NCI-H345 (cell line): ENCODE measurements at regions not wholly inside any gene's neighbourhood (a gene's known extent, or its start where the extent isn't known, plus 50 kb on each side); places are given as distances from the start of the nearest gene placed in this dataset.

ENCODE experiments used
- DNase-seq: peaks from one replicate; lab custom pipeline; 2025; lab: John Stamatoyannopoulos, UW

DNA sequence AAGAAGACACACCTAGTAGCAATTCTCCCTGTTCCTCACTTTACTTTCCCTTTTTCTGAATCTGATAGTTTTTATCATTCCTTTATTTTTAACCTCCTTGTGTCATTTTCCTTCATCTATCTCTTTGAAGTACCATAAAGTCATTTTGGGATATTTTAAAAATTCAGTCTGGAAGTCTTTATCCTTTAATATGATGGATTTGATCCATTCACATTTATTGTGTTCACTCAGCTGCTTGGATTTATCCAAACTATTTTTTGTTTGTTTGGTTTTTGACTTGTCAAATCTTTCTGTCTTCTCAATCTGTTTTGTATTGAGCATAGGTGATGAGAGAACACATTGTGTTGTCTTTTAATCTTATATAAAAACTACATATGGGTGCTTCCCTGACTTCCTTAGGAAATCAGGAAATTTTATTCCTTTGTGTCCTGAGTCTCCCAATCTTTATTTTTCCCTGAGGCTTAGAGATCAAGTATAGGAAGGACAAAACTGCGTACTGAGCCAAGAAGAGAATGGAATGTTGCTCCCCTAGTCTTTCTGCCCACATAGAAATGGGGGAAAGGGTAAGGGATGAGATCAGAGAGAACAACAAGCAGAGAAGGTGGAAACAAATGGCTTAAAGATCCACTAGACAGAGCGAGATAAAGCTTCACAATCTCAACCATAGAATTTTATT is 132.7 kb upstream of the HABP2 start:
- no peak for DNase-seq

DNA sequence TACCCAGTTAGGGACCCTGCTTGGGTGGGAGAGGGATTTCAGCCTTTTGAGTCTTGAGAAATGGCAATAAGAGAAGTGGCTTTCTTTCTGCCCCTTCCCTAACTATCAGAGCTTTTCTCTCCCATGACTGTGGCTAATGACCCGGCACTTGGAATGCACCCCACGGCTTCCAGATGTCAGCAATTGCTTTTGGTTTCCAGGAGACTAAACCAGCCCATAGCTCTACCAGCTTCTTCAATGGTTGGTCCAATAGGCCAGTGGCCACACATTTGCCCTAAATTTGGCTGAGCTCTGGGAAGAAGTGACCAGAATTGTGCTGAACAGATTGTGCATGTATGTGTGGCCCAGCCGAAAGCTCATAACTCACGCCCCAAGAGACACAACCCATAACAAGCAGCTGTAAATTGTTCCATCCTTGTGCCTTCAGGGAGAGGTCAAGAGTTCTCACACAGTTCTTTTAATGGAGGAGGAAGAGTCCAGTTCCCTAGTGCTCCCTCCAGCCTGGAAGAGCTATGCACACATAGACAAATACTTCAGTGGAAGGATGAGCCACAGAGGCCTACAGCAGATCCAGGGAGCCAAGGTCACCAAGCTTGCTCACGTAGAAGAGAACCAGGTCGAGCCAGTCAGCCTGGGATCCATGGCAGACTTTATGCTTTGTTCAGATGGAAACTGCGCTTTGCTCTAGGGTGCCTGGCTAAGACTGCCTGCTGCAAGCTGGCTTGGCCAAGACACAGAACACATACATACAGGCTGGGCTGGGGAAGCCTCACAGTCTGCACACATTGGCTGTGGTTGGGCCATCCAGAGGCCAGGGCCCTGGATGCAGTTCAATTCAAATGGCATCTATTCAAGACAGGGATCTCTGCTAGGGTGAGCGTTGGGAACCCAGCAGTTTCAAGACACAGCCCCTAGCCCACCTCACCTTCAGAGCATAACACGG is 131.8 kb upstream of the HABP2 start:
- no peak for DNase-seq

DNA sequence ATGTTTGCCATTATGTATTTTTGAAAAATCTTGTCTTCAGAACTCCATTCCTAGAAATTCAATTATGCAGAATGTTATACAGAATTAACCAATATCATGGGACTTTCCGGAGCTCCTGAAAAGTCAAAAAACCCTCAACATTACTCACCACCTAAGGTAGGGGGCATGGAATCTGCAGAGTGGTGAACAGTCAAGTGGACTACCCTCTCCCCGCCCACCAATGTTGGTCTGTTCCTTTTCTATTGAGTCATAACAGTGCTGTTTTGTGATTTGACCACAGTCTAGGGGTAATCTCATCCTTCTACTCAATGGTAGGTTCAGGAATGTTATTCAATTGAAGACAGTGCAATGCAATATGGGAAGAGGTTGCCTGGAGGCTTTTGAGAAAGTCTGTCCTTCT is 130.5 kb upstream of the HABP2 start:
- DNase-seq = no peak

DNA sequence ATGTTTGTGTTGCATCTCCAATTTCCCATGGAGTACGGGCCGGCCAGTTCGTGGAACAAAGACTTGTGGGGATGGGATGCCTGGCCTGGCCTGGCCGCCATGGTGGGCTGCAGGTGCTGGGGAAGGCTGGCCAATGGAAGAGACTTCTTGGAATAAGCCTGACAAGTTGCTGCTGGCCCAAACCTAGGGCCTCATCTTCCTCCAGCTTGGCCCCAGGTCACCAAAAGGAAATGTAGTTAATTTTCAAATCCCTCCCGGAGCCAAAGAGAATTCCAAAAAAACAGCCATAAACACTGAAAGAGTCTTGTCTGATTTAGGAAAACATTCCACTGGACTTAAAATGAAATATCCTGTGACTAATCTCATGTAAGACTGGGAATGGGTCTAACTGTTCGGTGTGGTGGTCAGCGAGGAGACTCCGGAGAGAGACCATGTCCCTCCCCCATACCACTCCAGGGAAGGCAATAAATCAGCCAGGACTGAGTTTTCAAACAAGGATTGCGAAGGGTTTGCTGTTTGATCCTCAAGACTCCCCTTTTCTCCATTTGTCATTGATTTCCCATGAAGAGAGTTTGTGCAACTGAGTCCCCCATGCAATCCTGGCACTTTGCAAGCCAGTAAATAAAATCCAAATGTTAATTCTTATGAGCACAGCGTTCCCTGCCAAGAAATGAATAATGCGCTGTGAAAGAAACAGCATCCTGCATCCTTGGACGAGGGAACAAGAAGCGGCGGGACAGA is 128.7 kb upstream of the HABP2 start:
- DNase-seq = no peak

DNA sequence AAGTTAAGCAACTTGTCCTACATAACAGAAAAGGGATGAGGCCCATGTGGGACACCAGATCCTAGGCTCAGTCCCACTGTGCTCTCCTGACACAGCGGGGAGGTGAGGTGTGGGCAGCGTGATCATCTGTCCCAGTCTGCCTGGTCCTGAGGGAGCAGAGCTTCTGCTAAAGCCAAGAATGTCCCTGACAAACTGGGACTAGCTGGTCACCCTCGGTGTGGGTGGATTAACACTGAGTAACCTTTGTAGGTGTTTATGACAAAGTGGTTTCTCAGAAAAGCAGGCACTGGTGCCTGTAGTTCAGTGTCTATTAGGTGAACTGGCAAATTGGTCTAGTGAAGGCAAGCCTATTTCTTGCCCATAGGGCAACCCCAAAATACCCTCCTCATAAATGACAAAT is 127.8 kb upstream of the HABP2 start:
- DNase-seq = no peak

DNA sequence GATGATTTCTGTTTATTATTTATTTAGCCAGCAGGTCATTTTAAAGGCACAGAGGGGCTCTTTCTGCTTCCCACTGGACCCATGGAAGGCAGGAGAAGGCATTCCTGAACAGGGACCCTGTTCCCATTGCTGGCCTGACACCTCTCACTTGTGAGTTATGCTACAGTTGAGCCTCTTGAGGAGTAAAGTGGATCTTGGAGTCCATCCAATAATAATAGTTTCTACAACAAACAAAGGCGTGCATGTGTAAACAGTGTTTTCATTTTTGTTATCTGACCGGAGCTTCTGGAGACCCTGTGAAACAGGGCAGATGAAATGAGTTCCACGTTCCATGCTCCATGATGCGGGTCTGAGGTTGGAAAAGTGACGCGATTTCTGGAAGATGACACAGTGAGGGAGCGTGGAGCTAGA is 127.3 kb upstream of the HABP2 start:
- peak; percentile 73 for DNase-seq

DNA sequence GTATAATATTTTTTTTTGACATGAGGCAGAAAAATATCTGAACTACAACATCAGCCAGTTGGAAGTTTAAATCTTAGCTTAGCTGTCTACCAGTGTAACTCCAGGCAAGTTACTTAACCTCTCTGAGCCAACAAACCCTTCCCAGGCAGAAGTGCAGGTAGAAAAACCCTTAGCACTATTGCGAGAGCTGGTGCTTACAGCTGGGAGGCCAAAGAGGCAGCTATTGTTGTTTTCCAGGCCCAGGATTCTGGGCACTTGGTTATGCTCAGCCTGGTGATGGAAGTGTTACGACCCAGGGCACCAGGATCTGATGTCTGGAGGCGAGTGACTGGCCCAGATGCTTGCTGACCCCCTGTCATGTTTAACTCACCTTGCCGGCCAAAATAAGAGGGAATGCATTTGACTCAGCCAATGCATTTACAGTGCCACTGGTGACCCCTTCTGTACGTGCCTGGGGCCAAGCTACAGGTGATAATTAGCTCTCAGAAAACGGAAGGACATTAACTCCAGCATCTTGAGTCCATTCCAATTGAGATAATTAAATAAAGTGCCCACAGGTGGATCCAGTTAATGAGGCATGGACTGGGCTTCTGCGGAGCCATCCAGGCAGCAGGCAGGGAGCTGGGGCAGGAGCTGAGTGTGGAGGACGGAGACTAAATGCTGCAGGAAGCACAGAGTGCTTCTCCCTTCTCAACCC is 126.5 kb upstream of the HABP2 start:
- no peak for DNase-seq

DNA sequence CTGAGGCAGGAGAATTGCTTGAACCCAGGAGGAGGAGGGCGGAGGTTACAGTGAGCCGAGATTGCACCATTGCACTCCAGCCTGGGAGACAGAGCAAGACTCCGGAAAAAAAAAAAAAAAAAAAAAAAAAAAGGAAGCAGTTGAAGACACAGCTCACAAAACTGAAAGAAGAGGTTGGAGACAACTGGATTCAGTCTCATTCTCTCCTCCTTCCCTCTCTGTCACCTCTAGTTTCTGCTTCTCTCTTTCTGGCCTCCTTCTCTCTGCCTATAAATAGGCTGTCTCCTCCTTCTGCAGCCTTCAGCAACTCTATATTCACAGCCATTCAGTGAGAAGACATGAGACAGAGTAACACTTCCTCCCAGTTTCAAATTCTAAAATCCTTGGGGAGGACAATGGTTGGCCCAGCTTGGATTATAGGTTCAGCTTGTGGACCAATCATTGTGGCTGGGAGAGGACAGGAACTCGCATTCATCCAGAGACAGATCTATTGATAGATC is 125.6 kb upstream of the HABP2 start:
- no peak for DNase-seq

DNA sequence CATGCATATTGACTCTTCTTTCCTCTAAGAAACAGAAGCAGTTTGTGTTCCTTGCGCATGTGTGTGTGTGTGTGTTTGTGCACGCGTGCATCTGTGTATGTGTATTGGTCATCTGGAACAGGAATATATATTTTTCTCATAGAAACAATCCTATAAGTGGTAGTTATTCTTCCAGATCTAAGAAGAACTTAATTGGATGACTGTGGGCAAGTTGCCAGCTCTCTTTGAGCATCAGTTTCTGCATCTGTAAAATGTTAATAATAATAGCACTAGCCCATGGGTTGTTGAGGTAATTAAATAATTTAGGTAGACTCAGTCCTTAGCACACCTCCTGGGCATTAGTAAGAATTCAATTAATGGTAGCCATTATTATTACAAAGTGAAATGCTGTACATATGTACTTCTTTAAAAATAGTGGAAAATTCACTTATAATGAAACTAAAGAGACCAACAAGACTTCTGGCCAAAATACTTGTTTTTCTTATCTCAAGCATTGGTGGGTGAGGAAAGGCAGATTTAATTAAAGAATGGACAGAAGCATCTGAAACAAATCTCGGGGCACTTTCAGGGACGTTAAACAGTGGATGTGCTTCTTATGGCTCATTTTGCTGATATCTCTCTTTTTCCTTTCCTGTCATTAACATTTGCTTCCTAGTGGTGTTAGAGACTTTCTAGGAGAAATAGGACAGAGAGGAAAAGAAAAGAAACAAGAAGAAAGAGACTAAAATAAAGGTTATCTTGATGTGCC is 124.9 kb upstream of the HABP2 start:
- no peak for DNase-seq

DNA sequence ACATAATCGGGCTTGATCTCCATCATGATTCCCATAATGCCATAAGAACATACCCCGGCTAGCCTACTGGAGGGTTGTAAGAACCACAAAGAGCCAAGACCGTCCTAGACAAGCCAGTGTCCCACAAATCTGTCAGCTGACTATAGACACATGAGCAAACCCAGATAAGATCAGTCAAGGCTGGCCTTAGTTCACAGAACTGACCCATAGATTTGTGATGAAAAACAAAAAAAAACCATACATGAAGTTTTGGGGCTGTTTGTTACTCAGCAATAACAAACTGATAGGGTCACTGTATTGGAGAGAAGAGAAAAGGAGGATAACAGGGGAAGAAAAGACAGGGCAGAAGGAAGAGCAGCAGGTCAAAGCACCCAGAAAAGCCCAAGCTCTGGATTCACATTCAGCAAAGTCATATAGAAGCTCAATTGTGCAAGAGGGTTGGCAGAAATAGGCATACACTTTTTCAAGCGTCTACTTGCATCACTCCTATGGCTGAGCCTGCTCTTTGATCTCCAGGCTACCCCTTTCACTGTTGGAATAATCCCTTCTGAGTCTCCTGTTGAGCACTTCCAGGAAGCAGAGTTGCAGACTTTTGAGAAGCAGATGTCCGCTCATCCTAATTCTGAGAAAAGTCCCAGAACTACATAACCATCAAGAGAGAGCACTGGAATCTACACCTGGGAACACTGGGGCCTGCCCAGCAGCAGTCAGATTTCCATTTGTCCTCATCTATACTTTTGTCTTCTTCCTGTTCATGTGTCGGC is 122.0 kb upstream of the HABP2 start:
- no peak for DNase-seq

DNA sequence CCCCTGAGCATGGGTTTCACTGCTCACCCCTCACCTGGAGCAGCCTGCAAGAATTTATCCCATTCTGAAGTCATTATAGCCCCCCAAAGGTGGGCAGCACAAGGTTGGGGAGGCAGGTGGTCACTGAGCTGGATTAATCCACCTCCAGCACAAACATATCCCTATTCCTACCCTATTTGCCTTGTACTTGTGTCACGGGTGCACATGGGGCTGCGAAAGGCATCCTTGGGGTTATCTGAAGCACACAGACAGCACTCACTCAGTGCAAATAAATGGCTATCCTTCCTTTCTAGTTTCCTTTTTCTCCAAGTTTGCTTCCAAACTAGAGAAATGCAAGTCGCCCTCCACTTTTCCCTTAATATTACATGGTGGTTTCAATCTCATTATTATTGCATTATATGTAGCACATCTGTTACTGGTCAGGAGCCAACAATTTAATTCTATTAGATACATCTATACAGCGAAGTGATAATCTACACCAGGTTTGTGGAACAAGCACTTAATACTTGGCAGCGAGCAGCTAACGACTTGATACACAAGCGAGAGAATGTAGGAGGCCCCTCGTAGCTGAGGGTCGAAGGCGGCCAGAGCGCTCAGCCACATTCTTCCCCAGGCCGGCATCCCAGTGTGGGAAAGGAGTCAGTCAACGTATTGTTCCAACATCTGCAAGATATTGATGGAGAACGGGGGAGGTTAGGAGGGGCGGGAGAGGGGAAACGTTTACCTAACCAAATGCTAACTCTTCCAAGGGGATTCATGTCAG is 121.3 kb upstream of the HABP2 start:
- DNase-seq = no peak

DNA sequence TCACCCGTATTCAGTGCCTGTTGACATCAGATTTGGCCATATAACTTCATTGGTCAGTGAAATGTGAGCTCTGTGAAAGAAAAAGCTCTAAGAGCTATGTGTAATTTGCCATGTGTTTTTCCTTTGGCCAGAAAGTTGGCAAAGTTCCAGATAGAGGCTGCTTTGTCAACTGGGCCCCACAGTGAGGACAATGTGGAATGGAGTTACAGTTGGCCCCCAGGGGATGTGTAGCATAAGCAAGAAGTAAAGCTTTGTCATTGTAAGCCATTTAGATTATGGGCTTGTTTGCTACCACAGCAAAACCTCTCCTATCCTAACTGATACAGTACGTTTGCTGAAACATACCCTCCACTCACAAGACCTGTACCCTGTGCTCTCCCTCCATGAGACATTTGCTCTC is 119.1 kb upstream of the HABP2 start:
- DNase-seq = peak; percentile 4

DNA sequence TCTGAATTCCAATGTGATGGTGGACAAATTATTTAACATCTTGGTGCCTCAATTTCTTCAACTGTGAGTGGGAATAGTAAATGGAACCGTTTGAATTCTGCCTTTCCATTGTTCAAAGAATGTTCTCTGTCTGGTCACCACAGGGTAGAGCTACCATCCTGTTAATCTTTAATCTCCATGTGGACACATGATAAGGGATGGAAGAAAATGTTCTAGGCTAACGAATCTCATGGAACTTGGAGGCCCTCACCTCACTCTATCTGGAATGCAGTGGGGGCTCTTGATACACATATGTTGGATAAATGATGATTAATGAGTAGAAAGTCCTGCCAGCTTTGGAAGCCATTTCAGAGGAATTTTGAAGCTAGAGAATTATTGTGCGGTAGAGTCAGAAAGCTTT is 118.5 kb upstream of the HABP2 start:
- DNase-seq = no peak

DNA sequence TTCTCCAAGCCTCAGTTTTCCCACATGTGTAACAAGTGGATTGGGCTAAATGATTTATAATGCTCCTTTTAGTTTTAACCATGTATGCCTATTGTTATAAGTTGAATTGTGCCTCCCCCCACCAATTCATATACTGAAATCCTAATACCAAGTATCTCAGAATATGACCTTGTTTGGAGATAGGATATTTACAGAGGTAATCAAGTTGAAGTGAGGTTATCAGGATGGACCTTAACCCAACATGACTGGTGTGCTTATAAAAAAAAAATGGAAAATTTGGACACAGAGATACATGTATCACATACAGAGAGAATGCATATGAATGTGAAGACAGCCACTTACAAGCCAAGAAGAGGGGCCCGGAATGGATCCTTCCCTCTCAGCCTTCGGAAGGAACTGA is 117.9 kb upstream of the HABP2 start:
- no peak for DNase-seq

DNA sequence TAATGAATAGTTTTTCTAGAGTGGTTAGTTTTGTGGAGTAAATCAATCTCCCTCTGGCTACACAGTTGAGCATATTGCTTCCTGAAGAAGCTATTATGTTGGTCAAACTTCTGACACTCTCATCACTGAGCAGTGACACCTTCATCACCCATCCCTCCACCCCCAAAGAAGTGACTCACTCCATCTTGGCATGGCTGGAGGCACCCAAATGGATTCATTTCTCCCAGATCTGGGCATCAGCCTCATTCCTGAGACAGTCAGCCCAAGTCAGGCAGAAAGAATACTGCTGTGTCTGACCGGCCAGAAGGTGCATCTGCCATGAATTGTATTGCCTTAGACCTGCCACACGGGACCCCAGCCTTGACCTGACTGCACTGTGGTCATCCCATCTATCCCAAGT is 117.0 kb upstream of the HABP2 start:
- no peak for DNase-seq

DNA sequence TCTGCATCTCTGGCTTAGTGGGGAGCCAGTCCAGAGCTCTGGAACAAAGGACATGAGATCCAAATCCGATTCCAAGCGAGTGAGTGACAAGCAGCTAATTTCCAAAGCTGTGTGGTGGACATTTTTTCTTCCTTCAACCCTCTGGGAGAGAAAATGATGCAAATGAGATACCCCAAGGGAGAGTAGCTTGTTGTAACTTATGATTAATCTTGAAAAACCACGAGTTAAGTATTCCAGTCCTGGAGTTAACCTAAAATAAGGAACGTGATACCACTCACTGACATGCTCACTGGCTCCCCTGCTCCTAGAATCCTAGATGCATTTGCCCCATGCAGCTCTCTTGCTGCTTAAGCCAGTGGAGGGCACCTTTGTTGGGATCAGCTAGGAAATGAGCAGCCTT is 116.0 kb upstream of the HABP2 start:
- DNase-seq = no peak

DNA sequence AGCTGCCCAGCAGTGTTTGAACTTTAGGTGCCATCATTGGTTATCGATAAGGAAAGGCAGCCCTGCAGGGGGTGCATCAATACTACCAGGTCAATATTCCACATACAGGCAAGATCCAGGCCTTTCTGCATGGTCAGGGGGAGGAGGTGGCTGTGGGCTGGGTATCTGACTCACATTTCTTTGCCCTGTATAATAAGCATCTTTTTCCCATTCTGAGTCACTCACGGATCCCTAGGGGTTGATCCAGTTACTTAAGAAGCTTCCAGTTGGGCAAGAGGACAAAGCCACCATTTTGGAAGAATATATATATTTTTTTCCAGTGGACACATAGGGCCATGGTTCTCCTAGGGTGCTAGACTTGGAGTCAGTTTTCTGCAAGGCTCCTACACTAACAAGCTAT is 114.2 kb upstream of the HABP2 start:
- no peak for DNase-seq

DNA sequence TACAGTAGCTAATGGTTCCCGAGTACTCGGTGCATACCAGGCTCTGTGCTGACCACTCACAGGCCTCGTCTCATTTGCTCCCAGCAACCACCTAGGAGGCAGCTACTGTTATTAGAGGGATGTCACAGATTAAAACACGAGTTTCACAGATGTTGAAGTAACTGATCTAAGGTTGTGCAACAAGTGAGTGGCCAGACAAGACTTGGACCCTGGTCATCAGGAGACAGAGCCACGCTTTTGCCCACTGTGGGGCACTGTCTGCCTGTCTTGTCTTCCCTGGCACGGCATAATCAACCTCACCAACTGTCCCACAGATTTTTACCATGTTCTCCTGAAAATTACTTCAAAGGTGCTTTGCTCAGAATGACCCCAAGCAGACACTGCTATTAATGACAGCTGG is 111.6 kb upstream of the HABP2 start:
- no peak for DNase-seq

DNA sequence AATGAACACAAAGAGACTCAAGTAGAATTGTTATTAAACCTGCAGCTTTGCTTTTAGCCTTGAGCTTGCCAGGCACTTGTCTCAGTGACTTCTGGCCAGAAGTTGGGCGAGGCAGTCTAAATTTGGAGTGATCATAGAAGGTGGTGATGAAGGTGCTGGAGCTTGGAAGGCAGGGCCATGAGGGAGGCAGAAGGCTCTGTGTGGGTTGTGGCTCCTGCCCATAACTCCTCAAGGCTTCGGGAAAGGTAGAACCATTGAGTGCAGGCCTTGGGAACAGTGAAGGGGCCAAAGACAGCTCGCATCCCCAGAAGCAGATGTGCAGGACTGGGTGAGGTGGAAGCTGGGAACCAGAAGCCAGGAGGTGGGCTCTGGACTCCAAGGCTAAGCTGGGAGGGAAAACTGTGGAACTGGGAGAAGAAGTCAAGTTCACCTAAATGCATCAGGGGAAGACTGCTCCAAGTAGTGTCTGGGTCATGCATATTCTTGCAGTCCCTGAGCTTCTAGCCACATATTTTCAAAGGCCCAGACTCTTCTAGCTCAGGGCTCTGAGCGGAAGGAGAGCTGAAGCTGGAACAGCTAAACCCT is 111.1 kb upstream of the HABP2 start:
- DNase-seq = no peak
